ENCODE measurements at regions not wholly inside any gene's neighbourhood (a gene's known extent, or its start where the extent isn't known, plus 50 kb on each side); places are given as distances from the start of the nearest gene placed in this dataset.

GRCh38 chr10:29962166-29962850, 97.1 kb downstream of the JCAD start:
- no peak for DNase-seq

GRCh38 chr10:29961351-29961750, 98.0 kb downstream of the JCAD start:
- no peak for DNase-seq

- no peak for DNase-seq
Measured at GRCh38 chr10:29960261-29960660, 99.1 kb downstream of the JCAD start.

- DNase-seq, result no peak
Measured at GRCh38 chr10:29959586-29959985, 99.8 kb downstream of the JCAD start.

- DNase-seq, result no peak
Measured at GRCh38 chr10:29958440-29958839, 100.9 kb downstream of the JCAD start.

GRCh38 chr10:29957907-29958331, 101.5 kb downstream of the JCAD start:
- DNase-seq, result no peak

GRCh38 chr10:29957236-29957635, 102.2 kb downstream of the JCAD start:
- DNase-seq, result no peak

GRCh38 chr10:29956335-29956924, 103.0 kb downstream of the JCAD start:
- DNase-seq, result no peak

GRCh38 chr10:29955329-29955935, 104.0 kb downstream of the JCAD start:
- no peak for DNase-seq

- DNase-seq, result no peak
Measured at GRCh38 chr10:29951441-29951931, 107.9 kb downstream of the JCAD start.

GRCh38 chr10:29950391-29950790, 109.0 kb downstream of the JCAD start:
- no peak for DNase-seq

GRCh38 chr10:29949411-29950011, 109.9 kb downstream of the JCAD start:
- DNase-seq, result no peak

GRCh38 chr10:29948881-29949355, 110.5 kb downstream of the JCAD start:
- no peak for DNase-seq

- DNase-seq, result no peak
Measured at GRCh38 chr10:29947701-29948060, 111.7 kb downstream of the JCAD start.

GRCh38 chr10:29946953-29947700, 112.3 kb downstream of the JCAD start:
- DNase-seq, result no peak

GRCh38 chr10:29946614-29946952, 112.8 kb downstream of the JCAD start:
- no peak for DNase-seq

GRCh38 chr10:29941476-29941875, 117.9 kb downstream of the JCAD start:
- DNase-seq, result no peak

- DNase-seq, result no peak
Measured at GRCh38 chr10:29932991-29933390, 126.4 kb downstream of the JCAD start.

GRCh38 chr10:29931833-29932232, 127.6 kb downstream of the JCAD start:
- DNase-seq, result no peak

GRCh38 chr10:29929006-29929405, 130.4 kb downstream of the JCAD start:
- no peak for DNase-seq

GRCh38 chr10:29926693-29927048, 132.7 kb downstream of the JCAD start:
- DNase-seq, result no peak

GRCh38 chr10:29925771-29926692, 133.4 kb downstream of the JCAD start:
- DNase-seq, result no peak

Data from NCI-H446 treated with DMSO at 0.1 percent for 48 hours (cell line).